CD4-positive, CD25-positive, alpha-beta regulatory T cell (primary cell): ENCODE measurements at regions not wholly inside any gene's neighbourhood (a gene's known extent, or its start where the extent isn't known, plus 50 kb on each side); places are given as distances from the start of the nearest gene placed in this dataset.

Source experiments
- ATAC-seq, 2 donors: fragments of 150-1000 bp; cut with Tn5 transposase; one replicate each; pipeline ENCODE4 v1.10.0; 2021; ENCODE audit warnings: low read depth in 2 of 2, moderate number of reproducible peaks in 2 of 2, moderate library complexity in 1 of 2
- DNase-seq, 3 donors: peaks; one replicate each; pipeline versions ENCODE4 v3.0.0 to v3.0.0-alpha.2; 2012 to 2022; ENCODE audit warnings: mixed read lengths in 1 of 3
- H3K27ac ChIP-seq: one replicate; pipeline ENCODE4 v1.7.0; 2013; ENCODE audit warnings: mild to moderate bottlenecking, low read length; ENCODE audit not compliant: insufficient read depth, poor library complexity, severe bottlenecking
- H3K27me3 ChIP-seq: one replicate; pipeline ENCODE4 v1.7.0; 2013; ENCODE audit warnings: low read length; ENCODE audit not compliant: control insufficient read depth, insufficient read depth
- H3K36me3 ChIP-seq: one replicate; pipeline ENCODE4 v1.7.0; 2013; ENCODE audit warnings: mild to moderate bottlenecking, low read length, moderate library complexity; ENCODE audit not compliant: control insufficient read depth, insufficient read depth
- H3K4me1 ChIP-seq: 2 replicates; pipeline ENCODE4 v1.7.0; 2013; ENCODE audit warnings: mild to moderate bottlenecking, low read length; ENCODE audit not compliant: insufficient read depth, control insufficient read depth, poor library complexity, severe bottlenecking
- H3K4me3 ChIP-seq: one replicate; pipeline ENCODE4 v1.7.0; 2013; ENCODE audit warnings: low read depth, mild to moderate bottlenecking, low read length, moderate library complexity
- H3K9me3 ChIP-seq, 2 experiments: 1 replicate in 1 of 2; 2 replicates in 1 of 2; pipeline ENCODE4 v1.7.0; 2013; ENCODE audit warnings: low read length in 2 of 2, mild to moderate bottlenecking in 1 of 2, moderate library complexity in 1 of 2; ENCODE audit not compliant: control insufficient read depth in 2 of 2
- H3K27ac Mint-ChIP-seq, 3 donors: one replicate each; pipeline ENCODE4 v1.8.0; 2020 to 2022; ENCODE audit warnings: mild to moderate bottlenecking in 3 of 3, mixed read lengths in 3 of 3, moderate library complexity in 2 of 3
- H3K27me3 Mint-ChIP-seq: one replicate; pipeline ENCODE4 v1.8.0; 2022; ENCODE audit warnings: mild to moderate bottlenecking, mixed read lengths
- H3K36me3 Mint-ChIP-seq: one replicate; pipeline ENCODE4 v1.8.0; 2020; ENCODE audit warnings: mixed read lengths
- H3K4me1 Mint-ChIP-seq, 4 donors: one replicate each; pipeline ENCODE4 v1.8.0; 2020 to 2022; ENCODE audit warnings: mixed read lengths in 4 of 4, mild to moderate bottlenecking in 1 of 4
- H3K4me3 Mint-ChIP-seq, 4 donors: one replicate each; pipeline ENCODE4 v1.8.0; 2020 to 2022; ENCODE audit warnings: mild to moderate bottlenecking in 4 of 4, mixed read lengths in 4 of 4, moderate library complexity in 3 of 4
- H3K9me3 Mint-ChIP-seq, 7 donors: one replicate each; pipeline ENCODE4 v1.8.0; 2020 to 2022; ENCODE audit warnings: mixed read lengths in 7 of 7, mild to moderate bottlenecking in 3 of 7, moderate library complexity in 2 of 7

DNA sequence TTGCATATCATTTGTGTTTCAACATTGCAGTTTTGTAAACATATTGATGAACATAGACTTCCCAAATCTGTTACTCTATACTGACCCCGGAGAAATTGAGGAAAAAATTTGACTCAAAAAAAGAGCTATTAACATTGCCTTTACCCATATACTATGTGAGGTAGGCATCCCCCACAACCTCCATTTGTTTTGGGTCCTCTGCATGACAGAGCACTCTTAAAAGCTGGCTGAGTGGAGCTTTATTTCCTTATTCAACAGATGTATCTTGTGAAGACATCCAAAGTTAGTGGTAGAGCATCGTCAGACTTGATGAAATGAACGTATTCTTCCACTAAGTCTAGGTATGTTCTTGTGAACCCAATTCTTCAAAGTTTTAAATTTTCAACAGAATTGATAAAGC lies 310.5 kb downstream of the CDH9 start:
- Histone ChIP-seq H3K27ac (no peak overlapping the region), H3K27me3 (no peaks in the 10 kb centered on the region), H3K4me1 (no peaks in the 10 kb centered on the region), H3K4me3 (no peak overlapping the region), H3K9me3 (peaks cover 2 to 3% of the 10 kb centered on the region in 2 experiments), H3K36me3 (no peaks in the 10 kb centered on the region)
- peaks cover 0 to 34% (median 7%) of the 10 kb centered on the region in 7 donors for H3K9me3 Mint-ChIP-seq
- no peak overlapping the region for H3K27ac Mint-ChIP-seq
- ATAC-seq (no peak), DNase-seq (no peak)
- no peaks in the 10 kb centered on the region for H3K4me1 Mint-ChIP-seq
- H3K27me3 Mint-ChIP-seq: no peaks in the 10 kb centered on the region
- no peak overlapping the region for H3K4me3 Mint-ChIP-seq
- H3K36me3 Mint-ChIP-seq: no peaks in the 10 kb centered on the region

DNA sequence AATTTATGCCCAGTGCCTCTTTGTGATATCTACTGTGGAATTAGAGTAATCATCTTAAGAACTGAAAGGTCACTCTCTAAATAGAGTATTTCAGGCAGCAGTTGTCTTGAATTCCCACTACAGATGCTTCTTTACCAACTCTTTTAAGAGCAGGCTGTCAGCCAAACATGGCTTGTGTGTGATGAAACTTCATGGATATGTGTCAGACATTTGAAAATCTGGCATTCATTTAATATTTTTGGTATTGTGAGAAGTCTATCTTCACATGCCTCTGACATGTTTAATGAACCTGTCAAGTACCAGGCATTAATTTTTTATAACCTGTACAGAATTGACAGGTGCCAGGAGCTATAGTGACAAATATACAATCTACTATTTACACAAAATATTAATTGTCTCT lies 318.6 kb downstream of the CDH9 start:
- Histone ChIP-seq H3K4me3 (no peak overlapping the region), H3K4me1 (no peaks in the 10 kb centered on the region), H3K36me3 (no peaks in the 10 kb centered on the region), H3K27ac (no peak overlapping the region), H3K27me3 (no peaks in the 10 kb centered on the region), H3K9me3 (peaks cover 0 to 4% of the 10 kb centered on the region in 2 experiments)
- Mint-ChIP-seq H3K4me1 (no peaks in the 10 kb centered on the region), H3K27ac (no peak overlapping the region), H3K27me3 (no peaks in the 10 kb centered on the region), H3K4me3 (no peak overlapping the region), H3K9me3 (peaks cover 0 to 26% (median 10%) of the 10 kb centered on the region in 7 donors), H3K36me3 (no peaks in the 10 kb centered on the region)
- no peak for DNase-seq
- no peak for ATAC-seq

DNA sequence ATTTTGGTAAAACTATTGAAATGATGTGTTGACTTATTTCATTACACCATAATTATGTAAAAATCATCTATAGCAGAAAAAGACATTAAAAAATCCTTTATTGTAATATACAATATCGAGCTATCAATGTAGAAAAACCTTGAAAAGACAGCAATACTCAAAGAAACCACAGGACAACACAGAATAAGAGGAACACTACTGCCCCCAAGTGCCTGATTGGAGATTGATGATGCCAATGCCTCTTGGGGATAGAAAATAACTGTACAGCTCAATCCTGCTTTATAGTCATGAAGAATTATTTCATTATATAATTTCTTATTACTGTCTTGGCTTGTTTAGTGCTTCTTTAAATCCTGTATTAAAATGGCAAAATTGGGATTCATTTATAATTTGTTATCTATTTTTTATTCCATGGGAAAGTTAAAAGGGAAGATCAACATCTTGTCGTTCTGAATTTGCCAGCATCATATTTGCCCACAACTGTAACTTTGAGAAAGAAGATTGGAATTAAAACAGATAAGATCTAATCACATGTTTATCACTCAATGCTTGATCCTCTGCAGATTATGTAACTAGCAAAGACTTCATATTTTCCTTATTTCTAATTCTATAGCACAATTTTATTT lies 337.5 kb downstream of the CDH9 start:
- H3K9me3 ChIP-seq: peaks cover 0 to 4% of the 10 kb centered on the region in 2 experiments
- H3K27me3 ChIP-seq: no peaks in the 10 kb centered on the region
- no peak overlapping the region for H3K4me3 ChIP-seq
- no peaks in the 10 kb centered on the region for H3K36me3 ChIP-seq
- H3K27ac Mint-ChIP-seq: peak overlapping the region in 1 of 3 donors; percentile 29
- H3K27me3 Mint-ChIP-seq: no peaks in the 10 kb centered on the region
- H3K9me3 Mint-ChIP-seq: peaks cover 0 to 16% (median 5%) of the 10 kb centered on the region in 7 donors
- no peaks in the 10 kb centered on the region for H3K4me1 Mint-ChIP-seq
- ATAC-seq (no peak), DNase-seq (peak in 1 of 3 donors; percentile 2)
- no peak overlapping the region for H3K27ac ChIP-seq
- no peak overlapping the region for H3K4me3 Mint-ChIP-seq
- H3K4me1 ChIP-seq: no peaks in the 10 kb centered on the region
- H3K36me3 Mint-ChIP-seq: no peaks in the 10 kb centered on the region

DNA sequence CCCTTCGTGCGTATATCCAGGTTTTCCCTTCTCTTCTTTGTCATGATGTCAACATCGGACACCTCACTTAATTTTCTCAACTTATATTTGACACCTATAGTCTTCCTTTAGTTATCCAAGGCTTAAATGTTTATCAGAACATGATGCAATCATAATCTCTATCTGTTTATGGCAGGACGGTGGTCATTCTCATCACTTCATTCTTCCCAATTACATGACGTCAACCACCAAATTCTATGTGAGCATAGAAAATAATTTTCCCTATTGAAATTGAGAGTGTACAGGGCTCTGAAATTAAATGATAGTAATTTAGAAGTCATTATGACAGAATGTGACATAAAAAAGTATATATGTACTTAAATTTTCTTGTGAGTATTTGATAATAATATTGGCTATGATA lies 345.4 kb downstream of the CDH9 start:
- Histone ChIP-seq H3K27ac (no peak overlapping the region), H3K4me3 (no peak overlapping the region), H3K4me1 (no peaks in the 10 kb centered on the region), H3K9me3 (peaks cover 5 to 8% of the 10 kb centered on the region in 2 experiments), H3K27me3 (no peaks in the 10 kb centered on the region), H3K36me3 (no peaks in the 10 kb centered on the region)
- H3K9me3 Mint-ChIP-seq: peaks cover 0 to 22% (median 8%) of the 10 kb centered on the region in 7 donors
- H3K4me1 Mint-ChIP-seq: no peaks in the 10 kb centered on the region
- H3K27me3 Mint-ChIP-seq: no peaks in the 10 kb centered on the region
- H3K27ac Mint-ChIP-seq: no peak overlapping the region
- H3K36me3 Mint-ChIP-seq: no peaks in the 10 kb centered on the region
- no peak for DNase-seq
- no peak for ATAC-seq
- no peak overlapping the region for H3K4me3 Mint-ChIP-seq

DNA sequence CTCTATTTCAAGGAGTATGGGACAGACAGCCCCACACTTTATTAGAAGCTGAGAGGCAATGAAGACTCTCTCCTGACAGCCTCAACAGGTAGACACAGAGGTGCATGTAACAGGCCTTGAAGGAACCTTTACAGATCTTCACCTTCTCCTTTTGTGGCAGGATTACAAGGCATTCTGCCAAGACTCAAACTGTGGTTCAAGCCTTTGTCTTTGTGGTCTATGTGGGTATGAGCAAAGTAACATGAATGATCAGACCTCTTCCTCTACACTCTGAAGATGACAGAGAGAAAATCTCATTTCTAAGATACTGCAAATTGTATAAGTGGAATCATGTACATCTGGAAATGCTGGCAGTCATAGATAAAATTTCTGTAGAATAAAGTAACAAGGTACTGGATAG lies 346.9 kb downstream of the CDH9 start:
- no peaks in the 10 kb centered on the region for H3K27me3 Mint-ChIP-seq
- H3K36me3 ChIP-seq: no peaks in the 10 kb centered on the region
- H3K4me3 Mint-ChIP-seq: no peak overlapping the region
- DNase-seq: no peak
- peaks cover 5 to 8% of the 10 kb centered on the region in 2 experiments for H3K9me3 ChIP-seq
- H3K27ac Mint-ChIP-seq: no peak overlapping the region
- ATAC-seq: no peak
- H3K36me3 Mint-ChIP-seq: no peaks in the 10 kb centered on the region
- H3K4me3 ChIP-seq: no peak overlapping the region
- H3K4me1 ChIP-seq: no peaks in the 10 kb centered on the region
- no peaks in the 10 kb centered on the region for H3K27me3 ChIP-seq
- H3K9me3 Mint-ChIP-seq: peaks cover 0 to 26% (median 7%) of the 10 kb centered on the region in 7 donors
- no peak overlapping the region for H3K27ac ChIP-seq
- no peaks in the 10 kb centered on the region for H3K4me1 Mint-ChIP-seq

DNA sequence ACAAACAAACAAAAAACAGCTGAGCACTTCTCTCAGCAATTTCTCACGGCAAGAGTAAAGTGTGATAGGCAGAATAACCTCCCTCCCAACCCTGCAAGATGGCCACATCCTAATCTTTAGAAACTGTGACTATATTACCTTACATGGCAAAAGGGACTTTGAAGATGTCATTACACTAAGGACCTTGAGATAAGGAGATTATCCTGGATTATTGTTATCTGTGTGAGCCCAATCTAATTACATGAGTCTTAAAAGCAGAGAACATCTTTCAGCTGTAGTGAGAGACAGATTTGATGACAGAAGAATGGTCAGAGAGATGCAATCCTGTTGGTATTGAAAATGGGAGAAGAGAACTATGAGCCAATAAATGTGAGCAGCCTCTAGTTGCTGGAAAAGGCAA lies 347.9 kb downstream of the CDH9 start:
- Mint-ChIP-seq H3K27me3 (no peaks in the 10 kb centered on the region), H3K4me1 (no peaks in the 10 kb centered on the region), H3K36me3 (no peaks in the 10 kb centered on the region), H3K9me3 (peaks cover 0 to 32% (median 9%) of the 10 kb centered on the region in 7 donors), H3K4me3 (no peak overlapping the region), H3K27ac (no peak overlapping the region)
- Histone ChIP-seq H3K27ac (no peak overlapping the region), H3K4me1 (no peaks in the 10 kb centered on the region), H3K4me3 (no peak overlapping the region), H3K9me3 (peaks cover 4 to 8% of the 10 kb centered on the region in 2 experiments), H3K27me3 (no peaks in the 10 kb centered on the region), H3K36me3 (no peaks in the 10 kb centered on the region)
- ATAC-seq (no peak), DNase-seq (no peak)

DNA sequence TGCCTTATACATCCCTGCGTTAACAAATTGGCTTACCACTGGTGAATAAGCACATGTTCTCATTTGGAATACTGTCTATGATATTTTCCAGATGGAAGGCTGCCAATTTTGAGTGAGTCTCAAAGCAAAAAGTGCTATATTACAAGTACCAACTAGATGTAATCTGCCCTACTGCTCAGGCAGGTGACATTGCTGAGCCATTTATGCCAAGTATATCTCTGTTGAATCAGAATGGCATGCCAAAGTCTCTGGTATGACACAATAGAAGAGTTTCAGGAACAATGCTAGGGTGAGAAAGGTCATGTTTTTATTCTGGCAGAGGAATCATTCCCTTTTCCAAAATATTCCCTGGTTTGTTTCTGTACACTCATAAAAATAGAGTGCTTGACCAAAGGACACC lies 356.5 kb downstream of the CDH9 start:
- H3K9me3 Mint-ChIP-seq: peaks cover 0 to 47% (median 6%) of the 10 kb centered on the region in 7 donors
- no peaks in the 10 kb centered on the region for H3K27me3 Mint-ChIP-seq
- H3K27ac Mint-ChIP-seq: no peak overlapping the region
- DNase-seq: no peak
- no peaks in the 10 kb centered on the region for H3K36me3 Mint-ChIP-seq
- Histone ChIP-seq H3K9me3 (peaks cover 5 to 7% of the 10 kb centered on the region in 2 experiments), H3K27me3 (no peaks in the 10 kb centered on the region), H3K4me3 (no peak overlapping the region), H3K36me3 (no peaks in the 10 kb centered on the region), H3K27ac (no peak overlapping the region), H3K4me1 (no peaks in the 10 kb centered on the region)
- H3K4me3 Mint-ChIP-seq: no peak overlapping the region
- no peaks in the 10 kb centered on the region for H3K4me1 Mint-ChIP-seq
- ATAC-seq: no peak

DNA sequence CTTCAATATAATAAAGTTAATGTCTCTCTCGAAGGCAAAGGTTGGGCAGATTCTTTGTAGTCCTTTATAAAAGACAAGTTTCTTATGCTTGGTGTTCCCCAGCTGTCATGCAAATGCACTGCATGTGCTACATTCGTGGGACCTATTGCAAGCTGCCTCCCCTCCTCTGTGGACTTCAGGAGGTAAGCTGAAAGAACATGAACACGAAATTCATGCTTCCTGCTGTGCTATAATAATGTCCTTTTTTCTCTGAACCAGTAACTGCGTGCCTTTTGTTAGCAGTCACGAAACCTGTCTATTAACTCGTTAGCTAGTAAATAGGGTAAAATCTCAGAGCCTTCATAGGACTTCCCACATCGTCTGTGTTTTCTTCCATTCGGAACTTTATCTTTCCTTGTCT lies 363.5 kb downstream of the CDH9 start:
- ATAC-seq: no peak
- no peak overlapping the region for H3K27ac Mint-ChIP-seq
- no peaks in the 10 kb centered on the region for H3K4me1 Mint-ChIP-seq
- no peak for DNase-seq
- H3K27me3 Mint-ChIP-seq: no peaks in the 10 kb centered on the region
- peaks cover 3 to 5% of the 10 kb centered on the region in 2 experiments for H3K9me3 ChIP-seq
- no peak overlapping the region for H3K27ac ChIP-seq
- H3K9me3 Mint-ChIP-seq: peaks cover 2 to 21% (median 7%) of the 10 kb centered on the region in 7 donors
- no peak overlapping the region for H3K4me3 Mint-ChIP-seq
- H3K4me1 ChIP-seq: no peaks in the 10 kb centered on the region
- H3K27me3 ChIP-seq: no peaks in the 10 kb centered on the region
- no peaks in the 10 kb centered on the region for H3K36me3 Mint-ChIP-seq
- no peak overlapping the region for H3K4me3 ChIP-seq
- no peaks in the 10 kb centered on the region for H3K36me3 ChIP-seq
